Keratinocyte (primary cell): ENCODE measurements at regions not wholly inside any gene's neighbourhood (a gene's known extent, or its start where the extent isn't known, plus 50 kb on each side); places are given as distances from the start of the nearest gene placed in this dataset.

Experiments
- DNase-seq: peaks from one replicate; pipeline ENCODE4 v3.0.0-alpha.2; 2011; ENCODE audit warnings: low read depth, missing footprints, low spot score
- FAIRE-seq: peaks from 2 replicates; lab custom pipeline; 2011; peaks lifted over from hg19 to GRCh38; lab: Jason Lieb, UNC
- H2AFZ ChIP-seq: 2 replicates; pipeline ENCODE4 v1.6.0; 2012; ENCODE audit warnings: low read length, control low read depth, inconsistent platforms; ENCODE audit not compliant: control insufficient read depth
- H3K27ac ChIP-seq: 2 replicates; pipeline ENCODE4 v1.5.1; 2011; ENCODE audit warnings: low read length; ENCODE audit not compliant: control insufficient read depth, insufficient read depth
- H3K27me3 ChIP-seq: 3 replicates; pipeline ENCODE4 v1.6.0; 2011; ENCODE audit warnings: low read length; ENCODE audit not compliant: control insufficient read depth, insufficient read depth; ENCODE audit errors: extremely low read depth
- H3K36me3 ChIP-seq, 2 experiments: 2 replicates in 1 of 2; 3 replicates in 1 of 2; pipeline ENCODE4 v1.5.1; 2011; ENCODE audit warnings: low read length in 2 of 2, mild to moderate bottlenecking in 1 of 2; ENCODE audit not compliant: control insufficient read depth in 2 of 2, insufficient read depth in 2 of 2; ENCODE audit errors: extremely low read depth in 1 of 2
- H3K4me1 ChIP-seq: 3 replicates; pipeline ENCODE4 v1.5.1; 2011; ENCODE audit warnings: low read length; ENCODE audit not compliant: control insufficient read depth, insufficient read depth; ENCODE audit errors: extremely low read depth
- H3K4me2 ChIP-seq: 3 replicates; pipeline ENCODE4 v1.6.0; 2011; ENCODE audit warnings: low read depth, low read length; ENCODE audit not compliant: control insufficient read depth, insufficient read depth; ENCODE audit errors: extremely low read depth
- H3K4me3 ChIP-seq, 3 experiments: fragments of 200-600 bp in 1 of 3; sonication (generic) in 1 of 3; 2 replicates in 2 of 3; 3 replicates in 1 of 3; pipeline ENCODE4 v1.5.1; 2011 to 2016; ENCODE audit warnings: low read length in 3 of 3, mild to moderate bottlenecking in 3 of 3, control low read depth in 2 of 3, inconsistent platforms in 1 of 3, low read depth in 1 of 3, mixed read lengths in 1 of 3, mixed run types in 1 of 3, moderate library complexity in 1 of 3; ENCODE audit not compliant: control insufficient read depth in 2 of 3, insufficient read depth in 2 of 3; ENCODE audit errors: extremely low read depth in 1 of 3
- H3K79me2 ChIP-seq: 2 replicates; pipeline ENCODE4 v1.6.0; 2012; ENCODE audit warnings: low read length; ENCODE audit not compliant: control insufficient read depth, insufficient read depth
- H3K9ac ChIP-seq: 3 replicates; pipeline ENCODE4 v1.6.0; 2011; ENCODE audit warnings: low read length; ENCODE audit not compliant: control insufficient read depth, insufficient read depth; ENCODE audit errors: extremely low read depth
- H3K9me1 ChIP-seq: 3 replicates; pipeline ENCODE4 v1.6.0; 2011; ENCODE audit warnings: low read length; ENCODE audit not compliant: control insufficient read depth, insufficient read depth; ENCODE audit errors: extremely low read depth
- H3K9me3 ChIP-seq: 2 replicates; pipeline ENCODE4 v1.5.1; 2012; ENCODE audit warnings: low read depth, low read length; ENCODE audit not compliant: control insufficient read depth
- H4K20me1 ChIP-seq: 3 replicates; pipeline ENCODE4 v1.6.0; 2011; ENCODE audit warnings: low read length; ENCODE audit not compliant: control insufficient read depth, insufficient read depth; ENCODE audit errors: extremely low read depth
- CTCF ChIP-seq, 3 experiments: IDR thresholded peaks in 1 of 3; conservative IDR thresholded peaks in 1 of 3; optimal IDR thresholded peaks in 1 of 3; 2 replicates in 2 of 3; 3 replicates in 1 of 3; pipeline versions ENCODE3 to v1.5.1; 2011; ENCODE audit warnings: low read length in 3 of 3, mild to moderate bottlenecking in 3 of 3, moderate library complexity in 2 of 3, control low read depth in 1 of 3, inconsistent platforms in 1 of 3; ENCODE audit not compliant: insufficient read depth in 2 of 3; ENCODE audit errors: extremely low read depth in 1 of 3
- EZH2 ChIP-seq: IDR thresholded peaks from one replicate; pipeline ENCODE4 v1.6.1; 2012; ENCODE audit warnings: inconsistent platforms, mild to moderate bottlenecking, low read length, moderate library complexity
- dilution Hi-C: fragments of 300-500 bp; cut with MboI; formaldehyde crosslinking; loops from one replicate; pipeline ENCODE4 v1.7.0; 2020; ENCODE audit warnings: low sequenced_read_pairs; ENCODE audit not compliant: extremely low pct_ligation_motif_present

- H3K36me3 ChIP-seq: no peaks in the 10 kb centered on the region
- no peak overlapping the region for H3K27ac ChIP-seq
- FAIRE-seq (no peak), DNase-seq (no peak)
- H4K20me1 ChIP-seq: no peaks in the 10 kb centered on the region
- TF ChIP-seq EZH2: no peak
- TF ChIP-seq CTCF (optimal IDR thresholded peaks at IDR 0.05 in 1 of 3, IDR thresholded peaks at IDR 0.05 in 1 of 3, conservative IDR thresholded peaks at IDR 0.05 in 1 of 3; ENCODE audit: extremely low read depth in 1 of 3, insufficient read depth in 2 of 3, low read length in 3 of 3): no peak
- H3K4me2 ChIP-seq: no peak overlapping the region
- no peaks in the 10 kb centered on the region for H3K9me3 ChIP-seq
- peaks cover 9% of the 10 kb centered on the region for H3K27me3 ChIP-seq
- dilution Hi-C loops: no loop called here
- H3K79me2 ChIP-seq: no peaks in the 10 kb centered on the region
- H3K9ac ChIP-seq: no peak overlapping the region
- H3K4me3 ChIP-seq: no peak overlapping the region
- H3K9me1 ChIP-seq: no peaks in the 10 kb centered on the region
- H3K4me1 ChIP-seq: no peaks in the 10 kb centered on the region
- no peak overlapping the region for H2AFZ ChIP-seq
Observed at GRCh38 chr4:164378361-164378760, 375.6 kb upstream of the SMIM31 start.

DNA sequence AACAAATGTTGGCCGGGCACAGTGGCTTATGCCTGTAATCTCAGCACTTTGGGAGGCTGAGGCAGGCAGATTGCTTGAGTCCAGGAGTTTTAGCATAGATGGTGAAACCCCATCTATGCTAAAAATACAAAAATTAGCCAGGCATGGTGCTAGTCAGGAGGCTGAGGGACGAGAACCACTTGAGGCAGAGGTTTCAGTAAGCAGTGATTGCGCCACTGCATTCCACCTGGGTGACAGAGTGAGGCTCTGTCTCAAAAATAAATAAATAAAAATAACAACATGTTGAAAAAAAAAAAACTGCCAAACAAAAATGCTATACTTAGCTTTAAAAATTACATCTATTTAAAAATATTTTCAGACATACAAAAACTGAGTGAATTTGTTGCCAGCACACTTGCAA is 374.2 kb upstream of the SMIM31 start:
- Histone ChIP-seq H3K9me3 (no peaks in the 10 kb centered on the region), H3K9me1 (no peaks in the 10 kb centered on the region), H3K9ac (no peak overlapping the region), H3K27me3 (peaks cover 21% of the 10 kb centered on the region), H3K4me3 (no peak overlapping the region), H3K4me1 (no peaks in the 10 kb centered on the region), H4K20me1 (no peaks in the 10 kb centered on the region), H3K27ac (no peak overlapping the region), H2AFZ (no peak overlapping the region), H3K36me3 (no peaks in the 10 kb centered on the region), H3K4me2 (no peak overlapping the region), H3K79me2 (no peaks in the 10 kb centered on the region)
- FAIRE-seq (no peak), DNase-seq (no peak)
- TF ChIP-seq EZH2 (no peak), CTCF (optimal IDR thresholded peaks at IDR 0.05 in 1 of 3, IDR thresholded peaks at IDR 0.05 in 1 of 3, conservative IDR thresholded peaks at IDR 0.05 in 1 of 3; ENCODE audit: extremely low read depth in 1 of 3, insufficient read depth in 2 of 3, low read length in 3 of 3) (no peak)
- dilution Hi-C loops: no loop called here
